ENCODE measurements at regions not wholly inside any gene's neighbourhood (a gene's known extent, or its start where the extent isn't known, plus 50 kb on each side); places are given as distances from the start of the nearest gene placed in this dataset.

DNA sequence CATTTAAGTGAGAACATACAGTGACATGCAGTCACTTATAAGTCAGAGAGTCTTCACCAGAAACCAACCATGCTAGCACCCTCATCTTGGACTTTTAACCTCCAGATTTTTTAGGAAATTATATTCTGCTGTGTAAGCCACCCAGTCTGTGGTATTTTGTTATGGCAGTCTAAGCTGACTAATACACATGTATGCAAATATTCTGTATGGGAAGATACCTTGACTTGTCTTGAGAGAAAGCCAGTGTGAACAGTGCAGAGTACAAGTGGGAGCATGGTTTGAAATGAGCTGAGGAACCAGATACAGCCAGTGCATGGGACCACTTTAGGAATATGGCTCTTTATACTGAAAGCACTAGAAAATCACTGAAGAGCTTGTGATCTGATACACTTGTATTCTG lies 110.4 kb upstream of the MAP9 start:
- no peak overlapping the region for H3K4me3 ChIP-seq (ENCODE audit: low read depth, low read length)
- TF ChIP-seq, protein P1, sequence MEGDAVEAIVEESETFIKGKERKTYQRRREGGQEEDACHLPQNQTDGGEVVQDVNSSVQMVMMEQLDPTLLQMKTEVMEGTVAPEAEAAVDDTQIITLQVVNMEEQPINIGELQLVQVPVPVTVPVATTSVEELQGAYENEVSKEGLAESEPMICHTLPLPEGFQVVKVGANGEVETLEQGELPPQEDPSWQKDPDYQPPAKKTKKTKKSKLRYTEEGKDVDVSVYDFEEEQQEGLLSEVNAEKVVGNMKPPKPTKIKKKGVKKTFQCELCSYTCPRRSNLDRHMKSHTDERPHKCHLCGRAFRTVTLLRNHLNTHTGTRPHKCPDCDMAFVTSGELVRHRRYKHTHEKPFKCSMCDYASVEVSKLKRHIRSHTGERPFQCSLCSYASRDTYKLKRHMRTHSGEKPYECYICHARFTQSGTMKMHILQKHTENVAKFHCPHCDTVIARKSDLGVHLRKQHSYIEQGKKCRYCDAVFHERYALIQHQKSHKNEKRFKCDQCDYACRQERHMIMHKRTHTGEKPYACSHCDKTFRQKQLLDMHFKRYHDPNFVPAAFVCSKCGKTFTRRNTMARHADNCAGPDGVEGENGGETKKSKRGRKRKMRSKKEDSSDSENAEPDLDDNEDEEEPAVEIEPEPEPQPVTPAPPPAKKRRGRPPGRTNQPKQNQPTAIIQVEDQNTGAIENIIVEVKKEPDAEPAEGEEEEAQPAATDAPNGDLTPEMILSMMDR (IDR thresholded peaks at IDR 0.05; ENCODE audit: insufficient read depth, low read length, poor library complexity, severe bottlenecking), result no peak
- no peaks in the 10 kb centered on the region for H3K27me3 ChIP-seq (ENCODE audit: control insufficient read depth, insufficient read depth, low read length)
- no peak for DNase-seq (ENCODE audit: low read depth)
- H3K36me3 ChIP-seq (ENCODE audit: control insufficient read depth, insufficient read depth, low read length), result no peaks in the 10 kb centered on the region

DNA sequence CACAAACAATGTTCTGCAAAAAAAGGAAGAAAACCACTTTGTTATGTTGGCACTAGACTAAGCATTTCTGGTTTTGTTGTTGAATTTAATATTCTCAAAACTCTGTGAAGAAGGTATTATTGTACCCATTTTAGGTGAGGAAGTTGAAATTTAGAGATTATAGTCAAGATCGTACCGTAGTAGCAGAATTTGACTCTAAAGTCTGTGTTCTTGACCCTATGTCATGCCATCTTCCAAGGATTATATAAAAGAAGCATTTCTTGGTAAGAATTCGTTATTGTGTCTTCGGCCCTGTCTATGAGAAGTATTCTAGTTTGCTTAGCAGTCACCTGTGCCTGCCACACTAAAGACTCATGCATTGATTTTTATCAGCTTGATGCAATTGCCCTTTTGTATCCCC lies 104.4 kb upstream of the MAP9 start:
- Histone ChIP-seq H3K27me3 (ENCODE audit: control insufficient read depth, insufficient read depth, low read length) (no peaks in the 10 kb centered on the region), H3K4me3 (ENCODE audit: low read depth, low read length) (no peak overlapping the region), H3K36me3 (ENCODE audit: control insufficient read depth, insufficient read depth, low read length) (no peaks in the 10 kb centered on the region)
- TF ChIP-seq, protein P1 (IDR thresholded peaks at IDR 0.05; ENCODE audit: insufficient read depth, low read length, poor library complexity, severe bottlenecking), result no peak
- DNase-seq (ENCODE audit: low read depth), result no peak

DNA sequence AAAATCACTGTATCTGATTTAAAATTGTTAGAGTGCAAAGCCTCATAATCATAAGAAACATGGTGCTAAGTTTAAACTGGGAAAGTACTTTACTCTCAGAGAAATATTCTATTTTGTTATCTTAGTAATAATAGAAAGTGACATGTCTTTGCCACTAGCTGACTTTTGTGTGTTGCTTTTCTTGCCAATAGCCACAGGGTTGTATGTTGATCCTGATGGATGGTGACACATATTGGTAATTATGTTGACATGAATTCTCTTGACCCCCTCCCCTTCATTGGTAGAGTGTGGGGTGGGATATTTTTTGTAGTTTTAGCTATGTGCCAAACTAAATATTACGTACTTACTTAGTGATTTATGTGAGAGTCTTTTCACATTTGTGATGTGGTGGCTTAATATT lies 103.1 kb upstream of the MAP9 start:
- Histone ChIP-seq H3K4me3 (ENCODE audit: low read depth, low read length) (no peak overlapping the region), H3K27me3 (ENCODE audit: control insufficient read depth, insufficient read depth, low read length) (no peaks in the 10 kb centered on the region), H3K36me3 (ENCODE audit: control insufficient read depth, insufficient read depth, low read length) (no peaks in the 10 kb centered on the region)
- TF ChIP-seq, protein P1 (IDR thresholded peaks at IDR 0.05; ENCODE audit: insufficient read depth, low read length, poor library complexity, severe bottlenecking), result no peak
- DNase-seq (ENCODE audit: low read depth), result no peak

DNA sequence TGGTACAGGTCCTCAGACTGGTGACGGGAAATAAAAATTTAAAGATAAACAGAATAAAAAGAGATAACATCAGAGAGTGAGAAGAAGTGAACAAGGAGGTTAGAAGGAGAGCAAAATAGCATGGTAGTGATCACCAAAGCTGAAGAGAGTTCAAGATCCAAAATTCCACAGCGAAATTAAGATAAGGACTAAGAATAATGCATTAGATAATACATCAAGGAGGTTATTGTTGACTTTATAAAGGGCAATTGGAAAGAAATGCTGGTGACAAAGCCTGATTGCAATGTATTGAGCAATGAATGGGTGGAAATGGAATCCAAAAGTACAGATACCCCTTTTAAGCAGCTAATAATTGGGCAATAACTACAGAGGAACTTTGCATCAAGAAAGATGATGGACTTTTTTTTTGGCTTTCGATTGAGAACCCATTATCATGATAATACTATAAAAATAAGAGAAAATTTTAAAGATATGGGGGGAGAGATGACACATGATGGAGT lies 101.6 kb upstream of the MAP9 start:
- Histone ChIP-seq H3K36me3 (ENCODE audit: control insufficient read depth, insufficient read depth, low read length) (no peaks in the 10 kb centered on the region), H3K27me3 (ENCODE audit: control insufficient read depth, insufficient read depth, low read length) (no peaks in the 10 kb centered on the region), H3K4me3 (ENCODE audit: low read depth, low read length) (no peak overlapping the region)
- DNase-seq (ENCODE audit: low read depth), result no peak
- TF ChIP-seq, protein P1 (IDR thresholded peaks at IDR 0.05; ENCODE audit: insufficient read depth, low read length, poor library complexity, severe bottlenecking), result no peak

DNA sequence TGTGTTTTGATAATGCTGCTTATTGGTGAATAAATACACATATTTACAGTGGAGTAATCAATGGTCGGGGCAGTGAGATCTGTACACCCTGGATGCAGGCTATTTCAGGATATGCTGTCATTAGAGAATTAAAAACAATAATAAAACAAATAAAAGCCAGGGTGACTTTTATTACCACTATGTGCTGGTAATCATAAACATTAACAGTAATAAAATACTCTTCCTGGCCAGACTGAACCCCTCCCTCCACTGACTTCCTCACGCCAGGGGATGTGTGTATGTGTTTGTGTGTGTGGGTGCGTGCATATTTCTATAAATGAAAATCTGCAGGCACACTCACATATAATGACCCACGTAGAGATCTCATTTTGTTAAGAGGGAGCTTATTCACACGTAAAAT lies 98.0 kb upstream of the MAP9 start:
- no peaks in the 10 kb centered on the region for H3K27me3 ChIP-seq (ENCODE audit: control insufficient read depth, insufficient read depth, low read length)
- TF ChIP-seq, protein P1 (IDR thresholded peaks at IDR 0.05; ENCODE audit: insufficient read depth, low read length, poor library complexity, severe bottlenecking), result no peak
- no peak for DNase-seq (ENCODE audit: low read depth)
- H3K36me3 ChIP-seq (ENCODE audit: control insufficient read depth, insufficient read depth, low read length), result no peaks in the 10 kb centered on the region
- H3K4me3 ChIP-seq (ENCODE audit: low read depth, low read length), result no peak overlapping the region

DNA sequence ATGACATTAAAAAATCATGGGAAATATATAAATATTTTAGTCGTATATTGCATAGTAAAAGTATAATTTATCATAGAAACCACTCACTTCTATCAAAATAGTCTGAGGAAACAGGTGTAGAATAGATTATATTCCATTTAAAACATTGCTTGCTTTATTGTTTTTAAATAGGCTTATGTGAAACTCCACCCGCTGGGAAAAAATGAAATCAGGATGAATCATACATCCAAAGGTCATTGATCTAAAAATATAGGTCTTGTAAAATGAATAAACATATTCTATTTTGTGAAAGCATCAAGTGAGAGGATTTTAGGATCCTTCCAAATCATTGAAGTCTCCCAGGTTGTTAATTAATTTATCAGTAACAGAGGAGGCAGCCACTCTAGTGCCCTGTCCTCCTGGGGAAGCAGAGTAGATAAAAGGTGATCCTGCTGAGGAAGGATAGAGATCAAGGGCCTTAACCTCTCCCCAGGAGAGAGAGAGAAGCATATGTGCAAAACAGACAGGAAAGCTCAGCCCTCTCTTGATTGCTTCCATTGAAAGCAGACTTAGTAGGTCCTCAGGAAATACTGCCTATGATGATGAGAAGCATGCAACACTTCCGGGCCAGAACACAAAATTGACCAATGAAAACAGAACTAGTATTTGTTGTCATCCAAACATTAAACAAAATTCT lies 96.8 kb upstream of the MAP9 start:
- Histone ChIP-seq H3K4me3 (ENCODE audit: low read depth, low read length) (no peak overlapping the region), H3K27me3 (ENCODE audit: control insufficient read depth, insufficient read depth, low read length) (no peaks in the 10 kb centered on the region), H3K36me3 (ENCODE audit: control insufficient read depth, insufficient read depth, low read length) (no peaks in the 10 kb centered on the region)
- TF ChIP-seq, protein P1 (IDR thresholded peaks at IDR 0.05; ENCODE audit: insufficient read depth, low read length, poor library complexity, severe bottlenecking), result no peak
- no peak for DNase-seq (ENCODE audit: low read depth)

All from kidney epithelial cell (primary cell).